Activated CD8-positive, alpha-beta T cell treated with anti-CD3 and anti-CD28 coated beads, Interleukin-2, amount 10 ng/mL, durations not matched to agents 7 days and 5 days (primary cell): ENCODE measurements at regions not wholly inside any gene's neighbourhood (a gene's known extent, or its start where the extent isn't known, plus 50 kb on each side); places are given as distances from the start of the nearest gene placed in this dataset.
"Not testable (repeated sequence)": the region's sequence is repeated elsewhere in the genome, so short reads cannot be mapped to it uniquely, and the experiment has no call there.

Source experiments
- ATAC-seq: fragments of 150-1000 bp; cut with Tn5 transposase; one replicate; pipeline ENCODE4 v1.10.0; 2021; ENCODE audit warnings: moderate library complexity
- CTCF ChIA-PET: fragments of 350-600 bp; sonication (Branson Sonifier 250); formaldehyde crosslinking; loops from one replicate; lab custom pipeline; 2021; ENCODE audit warnings: antibody characterized with exemption; lab: Charles Lee
- POLR2A ChIA-PET: fragments of 350-600 bp; sonication (Branson Sonifier 250); formaldehyde crosslinking; loops from one replicate; lab custom pipeline; 2021; ENCODE audit warnings: antibody characterized with exemption; lab: Charles Lee
- DNase-seq: peaks from one replicate; pipeline ENCODE4 v3.0.0-alpha.2; 2020
- H3K27ac Mint-ChIP-seq: one replicate; pipeline ENCODE4 v1.8.0; 2021; ENCODE audit warnings: mild to moderate bottlenecking, mixed read lengths
- H3K27me3 Mint-ChIP-seq: one replicate; pipeline ENCODE4 v1.8.0; 2021; ENCODE audit warnings: low read depth, mixed read lengths
- H3K36me3 Mint-ChIP-seq: one replicate; pipeline ENCODE4 v1.8.0; 2021; ENCODE audit warnings: low read depth, mixed read lengths
- H3K4me1 Mint-ChIP-seq: one replicate; pipeline ENCODE4 v1.8.0; 2021; ENCODE audit warnings: low read depth, mixed read lengths
- H3K4me3 Mint-ChIP-seq: one replicate; pipeline ENCODE4 v1.8.0; 2021; ENCODE audit warnings: mild to moderate bottlenecking, mixed read lengths
- H3K9me3 Mint-ChIP-seq: one replicate; pipeline ENCODE4 v1.8.0; 2022; ENCODE audit warnings: mixed read lengths; ENCODE audit not compliant: insufficient read depth

DNA sequence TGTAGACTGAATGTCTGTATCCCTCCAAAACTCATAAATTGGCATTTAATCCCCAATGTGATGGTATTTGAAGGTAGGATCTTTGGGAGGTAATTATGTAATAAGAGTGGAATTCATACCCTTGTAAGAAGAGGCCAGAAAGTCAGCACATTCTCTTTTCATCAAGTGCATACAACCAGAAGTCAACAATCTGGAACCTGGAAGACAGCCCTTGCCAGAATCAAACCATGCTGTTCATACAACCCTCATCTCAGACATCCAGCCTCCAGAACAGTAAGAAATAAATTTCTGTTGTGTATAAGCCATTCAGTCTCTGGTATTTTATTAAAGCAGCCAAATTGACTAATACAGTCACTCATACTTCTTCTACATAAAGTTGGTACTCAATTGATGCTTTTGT is 481.0 kb upstream of the SOX9 start:
- Mint-ChIP-seq H3K4me3 (no peak overlapping the region), H3K36me3 (no peaks in the 10 kb centered on the region), H3K27me3 (no peaks in the 10 kb centered on the region), H3K27ac (no peak overlapping the region), H3K9me3 (peaks cover 5% of the 10 kb centered on the region), H3K4me1 (no peaks in the 10 kb centered on the region)
- DNase-seq (no peak), ATAC-seq (no peak)
- CTCF ChIA-PET = no interaction called here
- POLR2A ChIA-PET = no interaction called here

DNA sequence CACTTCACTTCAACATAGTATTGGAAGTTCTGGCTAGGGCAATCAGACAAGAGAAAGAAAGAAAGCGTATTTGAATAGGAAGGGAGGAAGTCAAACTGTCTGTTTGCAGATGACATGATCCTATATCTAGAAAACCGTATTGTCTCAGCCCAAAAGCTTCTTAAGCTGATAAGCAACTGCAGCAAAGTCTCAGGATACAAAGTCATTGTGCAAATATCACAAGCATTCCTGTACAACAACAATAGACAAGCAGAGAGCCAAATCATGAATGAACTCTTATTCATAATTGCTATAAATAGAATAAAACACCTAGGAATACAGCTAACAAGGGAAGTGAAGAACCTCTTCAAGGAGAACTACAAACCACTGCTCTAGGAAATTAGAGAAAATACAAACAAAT is 473.9 kb upstream of the SOX9 start:
- POLR2A ChIA-PET, H3K27me3 Mint-ChIP-seq, ATAC-seq: not testable (repeated sequence)

DNA sequence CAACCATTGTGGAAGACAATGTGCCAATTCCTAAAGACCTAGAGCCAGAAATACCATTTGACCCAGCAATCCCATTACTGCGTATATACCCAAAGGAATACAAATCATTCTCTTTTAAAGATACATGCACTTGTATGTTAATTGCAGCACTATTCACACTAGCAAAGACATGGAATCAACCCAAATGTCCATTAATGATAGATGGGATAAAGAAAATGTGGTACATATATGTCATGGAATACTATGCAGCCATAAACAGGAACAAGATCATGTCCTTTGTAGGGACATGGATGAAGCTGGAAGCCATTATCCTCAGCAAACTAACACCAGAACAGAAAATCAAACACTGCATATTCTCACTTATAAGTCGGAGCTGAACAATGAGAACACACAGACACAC is 472.5 kb upstream of the SOX9 start:
- DNase-seq, H3K36me3 Mint-ChIP-seq, POLR2A ChIA-PET, H3K4me3 Mint-ChIP-seq, H3K4me1 Mint-ChIP-seq, CTCF ChIA-PET, H3K27me3 Mint-ChIP-seq, ATAC-seq, H3K27ac Mint-ChIP-seq: not testable (repeated sequence)
- peaks cover 12% of the 10 kb centered on the region for H3K9me3 Mint-ChIP-seq

More for the DNA sequence above, 473.9 kb upstream of the SOX9 start:
- H3K4me1 Mint-ChIP-seq, H3K4me3 Mint-ChIP-seq, H3K27ac Mint-ChIP-seq, H3K36me3 Mint-ChIP-seq, CTCF ChIA-PET, DNase-seq: not testable (repeated sequence)
- H3K9me3 Mint-ChIP-seq = peaks cover 11% of the 10 kb centered on the region

DNA sequence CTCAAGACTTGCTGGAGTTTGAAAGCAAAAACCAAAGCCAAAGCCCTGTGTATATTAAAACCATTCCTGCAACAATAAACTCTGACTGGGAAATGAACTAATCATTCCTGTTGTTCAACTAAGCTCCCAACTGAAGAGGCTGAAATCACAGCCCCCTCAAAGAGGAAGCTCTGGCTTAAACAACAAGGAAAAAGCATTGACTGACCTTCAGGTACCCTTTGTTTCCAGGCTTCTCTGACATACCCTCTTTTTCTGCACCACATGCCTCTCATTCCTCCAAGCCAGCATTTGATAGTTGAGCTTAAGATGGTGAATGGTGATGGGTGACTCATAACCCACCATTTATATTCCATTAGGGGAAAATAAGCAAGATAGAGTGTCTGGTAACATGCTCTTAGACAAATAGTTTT is 470.9 kb upstream of the SOX9 start:
- DNase-seq (no peak), ATAC-seq (no peak)
- H3K4me1 Mint-ChIP-seq = no peaks in the 10 kb centered on the region
- ChIA-PET POLR2A (no interaction called here), CTCF (no interaction called here)
- no peaks in the 10 kb centered on the region for H3K27me3 Mint-ChIP-seq
- no peak overlapping the region for H3K27ac Mint-ChIP-seq
- H3K9me3 Mint-ChIP-seq = peaks cover 12% of the 10 kb centered on the region
- no peaks in the 10 kb centered on the region for H3K36me3 Mint-ChIP-seq
- no peak overlapping the region for H3K4me3 Mint-ChIP-seq

DNA sequence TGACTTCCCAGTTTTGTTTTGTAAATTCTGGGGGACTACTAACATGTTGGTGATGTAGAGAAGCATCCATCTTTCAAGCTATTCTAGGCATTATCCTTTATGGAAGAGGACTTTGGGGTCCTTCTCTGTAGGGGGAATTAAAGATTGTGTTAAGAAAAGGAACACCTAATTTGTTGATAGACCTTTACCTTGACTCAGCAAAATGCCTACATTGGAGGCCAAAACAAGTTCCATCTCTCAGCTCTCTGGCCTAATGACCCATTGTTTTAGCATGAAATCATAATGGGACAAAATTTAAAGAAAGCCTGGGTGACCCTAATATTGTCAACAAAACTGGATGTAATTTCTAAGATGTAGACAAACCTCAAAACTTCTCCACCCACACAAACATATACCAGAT is 465.3 kb upstream of the SOX9 start:
- H3K9me3 Mint-ChIP-seq = peaks cover 24% of the 10 kb centered on the region
- CTCF ChIA-PET = no interaction called here
- H3K36me3 Mint-ChIP-seq = no peaks in the 10 kb centered on the region
- H3K27ac Mint-ChIP-seq = no peak overlapping the region
- POLR2A ChIA-PET = no interaction called here
- no peak for DNase-seq
- H3K4me1 Mint-ChIP-seq = no peaks in the 10 kb centered on the region
- no peaks in the 10 kb centered on the region for H3K27me3 Mint-ChIP-seq
- ATAC-seq = no peak
- no peak overlapping the region for H3K4me3 Mint-ChIP-seq

DNA sequence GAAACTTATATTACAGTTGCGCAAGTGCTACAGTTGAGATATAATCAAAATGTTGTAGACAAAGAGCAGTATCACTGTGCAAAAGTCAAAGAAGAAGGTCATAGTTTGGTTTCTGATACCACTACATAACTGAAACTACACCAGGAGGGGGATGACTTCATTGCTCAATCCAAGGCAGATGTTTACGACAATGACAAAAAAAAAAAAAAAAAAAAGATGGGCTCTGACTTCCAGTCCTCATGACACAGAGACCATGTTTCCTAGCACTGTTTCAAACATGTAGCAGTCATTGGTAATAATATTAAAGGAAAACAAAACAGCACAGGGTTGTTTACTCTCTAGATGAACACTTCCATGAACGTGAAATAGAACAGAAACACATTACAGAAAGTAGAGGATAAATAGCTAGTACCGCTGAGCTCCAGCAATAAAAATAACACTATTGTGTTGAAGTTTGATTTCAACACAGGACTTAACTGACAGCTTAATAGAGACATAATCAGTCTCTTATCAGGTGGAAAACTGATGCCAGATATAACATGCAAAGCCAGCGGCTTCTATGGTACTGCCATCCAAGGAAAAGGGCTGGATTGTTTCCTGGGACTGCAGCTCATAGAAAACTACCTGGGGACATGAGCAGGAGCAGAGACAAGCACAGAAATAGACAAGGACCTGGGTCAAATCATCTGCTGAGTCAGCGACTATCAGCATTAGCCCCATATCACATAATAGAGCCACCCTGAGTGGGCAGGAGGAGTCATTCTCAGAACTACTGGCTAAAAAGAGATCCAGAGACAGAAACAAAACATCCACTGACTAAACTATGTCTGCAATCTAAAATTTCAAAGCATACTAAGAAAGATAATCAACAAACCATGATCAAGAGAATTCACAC is 463.6 kb upstream of the SOX9 start:
- H3K27ac Mint-ChIP-seq = no peak overlapping the region
- ChIA-PET CTCF (no interaction called here), POLR2A (no interaction called here)
- no peaks in the 10 kb centered on the region for H3K36me3 Mint-ChIP-seq
- no peak for ATAC-seq
- no peaks in the 10 kb centered on the region for H3K4me1 Mint-ChIP-seq
- no peaks in the 10 kb centered on the region for H3K27me3 Mint-ChIP-seq
- peaks cover 21% of the 10 kb centered on the region for H3K9me3 Mint-ChIP-seq
- DNase-seq = no peak
- no peak overlapping the region for H3K4me3 Mint-ChIP-seq

DNA sequence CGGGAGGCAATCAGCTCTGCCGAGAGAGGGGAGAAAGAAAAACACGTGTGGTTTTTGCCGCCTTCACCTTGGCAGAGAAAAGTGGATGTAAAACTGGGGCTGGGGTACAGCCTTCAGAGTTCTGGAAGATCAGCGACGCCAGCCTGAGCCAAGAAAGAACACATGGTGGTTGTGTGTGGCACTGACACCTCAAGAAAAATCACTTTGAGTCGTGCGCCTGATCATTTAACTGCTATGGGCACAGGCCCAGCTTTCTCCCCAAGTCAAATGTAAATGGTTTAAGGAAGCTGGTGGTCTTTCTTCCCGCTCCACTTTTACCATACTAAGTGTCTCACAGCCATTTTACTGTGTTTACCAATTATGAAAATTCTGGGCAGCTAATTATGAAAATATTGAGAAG is 461.8 kb upstream of the SOX9 start:
- POLR2A ChIA-PET = no interaction called here
- no peak for ATAC-seq
- CTCF ChIA-PET = no interaction called here

DNA sequence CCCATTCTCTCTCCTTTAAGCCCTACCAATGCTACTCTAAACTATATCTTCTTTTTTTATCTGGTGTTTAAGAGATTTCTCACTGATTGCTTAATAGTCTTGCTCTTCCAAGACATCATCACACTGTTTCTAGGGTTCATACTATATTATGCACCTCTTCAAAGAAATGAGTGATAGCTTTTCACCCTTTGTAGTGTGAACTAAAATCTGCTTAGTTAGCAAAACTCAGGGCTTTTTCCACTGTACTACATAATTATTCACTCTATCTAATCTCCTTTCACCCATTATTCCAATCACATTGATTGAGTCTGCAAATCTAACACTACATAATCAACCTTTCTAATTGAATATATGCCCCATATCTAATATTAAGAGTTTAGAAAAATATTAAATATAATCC is 456.0 kb upstream of the SOX9 start:
- H3K4me3 Mint-ChIP-seq = no peak overlapping the region
- H3K36me3 Mint-ChIP-seq = no peaks in the 10 kb centered on the region
- no peak overlapping the region for H3K27ac Mint-ChIP-seq
- POLR2A ChIA-PET = no interaction called here
- H3K9me3 Mint-ChIP-seq = peaks cover 19% of the 10 kb centered on the region
- CTCF ChIA-PET = no interaction called here
- H3K4me1 Mint-ChIP-seq = no peaks in the 10 kb centered on the region
- ATAC-seq = no peak
- no peak for DNase-seq
- no peaks in the 10 kb centered on the region for H3K27me3 Mint-ChIP-seq

More for the DNA sequence above, 461.8 kb upstream of the SOX9 start:
- H3K9me3 Mint-ChIP-seq = peaks cover 20% of the 10 kb centered on the region
- no peak for DNase-seq
- H3K4me1 Mint-ChIP-seq = no peaks in the 10 kb centered on the region
- H3K4me3 Mint-ChIP-seq = no peak overlapping the region
- no peaks in the 10 kb centered on the region for H3K27me3 Mint-ChIP-seq
- H3K27ac Mint-ChIP-seq = no peak overlapping the region
- H3K36me3 Mint-ChIP-seq = no peaks in the 10 kb centered on the region

DNA sequence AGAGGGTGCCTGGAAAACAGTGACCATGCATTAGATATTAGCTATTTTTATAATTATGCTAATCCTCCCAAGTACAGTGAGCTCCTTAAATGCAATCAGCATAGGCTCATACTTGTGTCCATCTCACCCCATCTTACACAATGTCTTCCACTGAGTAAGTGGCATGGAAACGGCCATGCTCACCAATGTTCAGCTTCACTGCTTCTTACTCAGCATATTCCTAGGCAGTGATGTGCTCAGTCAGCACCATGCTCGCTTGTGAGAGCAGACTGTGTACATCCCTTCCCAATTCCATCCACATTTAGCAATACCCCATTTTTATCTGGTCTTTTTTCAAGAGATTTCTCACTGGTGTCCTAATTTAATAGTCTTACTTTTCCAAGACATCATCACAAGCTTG is 454.8 kb upstream of the SOX9 start:
- H3K4me1 Mint-ChIP-seq = no peaks in the 10 kb centered on the region
- POLR2A ChIA-PET = no interaction called here
- no peak overlapping the region for H3K4me3 Mint-ChIP-seq
- ATAC-seq = no peak
- H3K27ac Mint-ChIP-seq = no peak overlapping the region
- no peaks in the 10 kb centered on the region for H3K27me3 Mint-ChIP-seq
- no peaks in the 10 kb centered on the region for H3K36me3 Mint-ChIP-seq
- peaks cover 19% of the 10 kb centered on the region for H3K9me3 Mint-ChIP-seq
- DNase-seq = no peak
- CTCF ChIA-PET = interaction anchor here (0.6 kb wide), 1 partner anchor 69 kb away, joined by 4 read pairs; no protein-coding TSS in a partner anchor

DNA sequence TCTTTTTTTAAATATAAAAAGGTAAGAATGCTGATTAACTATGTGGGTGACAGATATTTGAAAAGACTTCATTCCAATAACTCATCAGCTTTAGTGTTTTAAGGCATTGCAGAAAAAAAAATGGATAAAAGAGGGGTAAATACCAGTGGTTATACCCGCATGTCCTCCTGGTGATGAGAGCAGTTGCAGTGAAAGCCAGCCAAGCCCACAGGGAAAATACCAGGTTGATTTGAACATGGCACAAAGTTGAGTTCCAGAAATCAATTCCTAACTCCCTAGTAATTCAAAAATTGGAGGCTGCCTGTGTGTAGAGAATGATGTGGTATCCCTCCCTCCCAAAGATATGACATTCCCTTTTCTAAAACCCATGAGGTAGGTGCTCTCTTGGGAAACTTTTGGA is 453.2 kb upstream of the SOX9 start:
- peaks cover 23% of the 10 kb centered on the region for H3K9me3 Mint-ChIP-seq
- no peak overlapping the region for H3K27ac Mint-ChIP-seq
- no peaks in the 10 kb centered on the region for H3K27me3 Mint-ChIP-seq
- ChIA-PET POLR2A (interaction anchor here (0.6 kb wide), 1 partner anchor 767 kb away, joined by 3 read pairs; no protein-coding TSS in a partner anchor), CTCF (no interaction called here)
- no peaks in the 10 kb centered on the region for H3K4me1 Mint-ChIP-seq
- H3K36me3 Mint-ChIP-seq = no peaks in the 10 kb centered on the region
- DNase-seq (no peak), ATAC-seq (no peak)
- H3K4me3 Mint-ChIP-seq = no peak overlapping the region

DNA sequence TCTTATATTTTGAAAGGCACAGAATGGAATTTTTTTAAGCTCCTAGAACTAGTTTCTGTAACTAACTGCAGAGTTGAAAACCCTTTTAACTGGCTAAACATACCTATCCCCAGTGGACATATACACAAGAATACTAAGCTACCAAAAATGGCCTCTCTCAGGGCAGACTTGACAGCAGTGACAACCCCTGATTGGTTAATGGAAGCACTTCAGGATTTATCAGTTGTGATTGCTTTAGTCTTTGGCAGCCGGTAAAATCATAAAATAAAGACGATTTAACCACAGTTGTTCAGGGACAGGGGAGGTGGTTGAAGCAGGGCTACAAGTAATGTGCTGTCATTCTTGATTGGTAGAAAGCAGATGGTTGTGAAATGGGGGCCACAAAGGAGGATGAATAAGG is 452.0 kb upstream of the SOX9 start:
- no peaks in the 10 kb centered on the region for H3K27me3 Mint-ChIP-seq
- ATAC-seq (no peak), DNase-seq (no peak)
- H3K36me3 Mint-ChIP-seq = no peaks in the 10 kb centered on the region
- CTCF ChIA-PET = no interaction called here
- H3K9me3 Mint-ChIP-seq = peaks cover 26% of the 10 kb centered on the region
- POLR2A ChIA-PET = no interaction called here
- no peak overlapping the region for H3K4me3 Mint-ChIP-seq
- H3K27ac Mint-ChIP-seq = no peak overlapping the region
- H3K4me1 Mint-ChIP-seq = no peaks in the 10 kb centered on the region

DNA sequence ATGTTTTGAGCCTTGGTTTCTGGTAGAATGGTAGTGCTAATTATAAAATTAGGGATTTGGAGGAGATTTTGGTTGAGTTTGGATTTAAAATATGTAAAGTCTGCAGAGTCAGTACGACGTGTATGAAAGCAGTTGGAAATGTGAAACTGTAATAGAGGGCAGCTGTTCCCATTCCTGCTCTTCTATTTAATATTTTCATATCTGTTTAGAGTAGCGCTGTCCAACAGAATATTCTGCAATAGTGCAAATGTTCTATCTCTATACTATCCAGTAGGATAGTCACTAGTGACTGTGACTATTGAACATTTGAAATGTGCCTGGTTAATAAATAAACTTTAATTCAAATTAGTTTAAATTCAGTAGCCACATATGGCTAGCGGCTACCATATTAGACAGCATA is 443.4 kb upstream of the SOX9 start:
- POLR2A ChIA-PET = no interaction called here
- Mint-ChIP-seq H3K4me3 (no peak overlapping the region), H3K4me1 (no peaks in the 10 kb centered on the region), H3K27me3 (no peaks in the 10 kb centered on the region), H3K9me3 (peaks cover 3% of the 10 kb centered on the region), H3K36me3 (no peaks in the 10 kb centered on the region), H3K27ac (no peak overlapping the region)
- ATAC-seq (no peak), DNase-seq (no peak)
- CTCF ChIA-PET = no interaction called here
